ENCODE measurements at regions not wholly inside any gene's neighbourhood (a gene's known extent, or its start where the extent isn't known, plus 50 kb on each side); places are given as distances from the start of the nearest gene placed in this dataset.
"Not testable (repeated sequence)": the region's sequence is repeated elsewhere in the genome, so short reads cannot be mapped to it uniquely, and the experiment has no call there.

DNA sequence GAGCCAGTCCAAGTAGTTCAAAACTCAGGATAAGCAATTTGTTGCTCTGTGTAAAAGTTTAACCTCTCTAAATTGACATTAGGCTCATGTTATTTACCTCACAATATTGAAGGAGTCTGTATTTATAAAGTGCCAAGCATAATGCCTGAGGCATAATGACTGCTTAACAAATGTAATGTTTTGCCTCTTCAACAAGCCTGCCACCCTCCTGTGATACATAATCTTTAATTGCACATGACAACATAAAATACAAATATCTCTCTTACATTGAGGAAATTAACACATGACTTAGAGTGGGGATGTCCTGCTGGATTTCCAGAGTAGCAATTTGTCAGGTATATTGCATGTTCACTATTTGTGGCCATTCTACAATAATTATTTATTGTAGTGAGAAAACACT lies 469.2 kb upstream of the ANO5 start:
- no peak for DNase-seq

GRCh38 chr11:21727102-21727501 lies 465.8 kb upstream of the ANO5 start:
- DNase-seq, result no peak

DNA sequence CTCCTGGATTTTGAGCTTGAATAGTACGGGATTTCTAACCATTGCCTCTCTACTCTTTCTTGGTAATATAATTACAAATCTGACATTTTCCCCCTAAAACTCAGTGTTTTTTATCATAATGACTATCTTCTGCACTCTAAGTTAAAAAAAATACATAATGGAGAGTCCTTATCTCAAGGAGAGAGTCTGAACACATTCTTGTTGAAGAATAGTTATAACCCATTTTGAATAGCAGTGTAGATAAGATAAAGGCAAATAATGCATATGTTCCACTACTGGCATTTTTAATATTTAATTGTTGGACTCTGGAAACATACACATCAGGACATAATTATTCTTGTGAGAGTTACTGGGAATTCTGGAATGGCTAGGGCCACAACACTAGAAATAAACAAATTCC lies 456.5 kb upstream of the ANO5 start:
- no peak for DNase-seq

GRCh38 chr11:21752475-21753243 lies 440.2 kb upstream of the ANO5 start:
- not testable (repeated sequence) for DNase-seq

DNA sequence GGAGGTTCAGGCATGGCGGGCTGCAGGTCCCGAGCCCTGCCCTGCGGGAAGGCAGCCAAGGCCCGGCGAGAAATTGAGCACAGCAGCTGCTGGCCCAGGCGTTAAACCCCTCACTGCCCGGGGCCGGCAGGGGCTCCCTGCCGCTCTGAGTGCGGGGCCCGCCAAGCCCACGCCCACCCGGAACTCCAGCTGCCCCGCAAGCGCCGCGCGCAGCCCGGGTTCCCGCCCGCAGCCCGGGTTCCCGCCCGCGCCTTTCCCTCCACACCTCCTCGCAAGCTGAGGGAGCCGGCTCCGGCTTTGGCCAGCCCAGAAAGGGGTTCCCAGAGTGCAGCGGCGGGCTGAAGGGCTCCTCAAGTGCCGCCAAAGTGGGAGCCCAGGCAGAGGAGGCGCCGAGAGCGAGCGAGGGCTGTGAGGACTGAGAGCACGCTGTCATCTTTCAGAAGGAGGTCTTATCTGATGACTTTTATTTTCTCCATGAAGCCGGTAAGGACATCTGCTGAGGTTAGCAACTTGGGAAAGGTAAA lies 439.6 kb upstream of the ANO5 start:
- DNase-seq, result not testable (repeated sequence)

- no peak for DNase-seq
Measured at GRCh38 chr11:21761000-21761399, 431.9 kb upstream of the ANO5 start.

- DNase-seq, result no peak
Measured at GRCh38 chr11:21768388-21768787, 424.5 kb upstream of the ANO5 start.

DNA sequence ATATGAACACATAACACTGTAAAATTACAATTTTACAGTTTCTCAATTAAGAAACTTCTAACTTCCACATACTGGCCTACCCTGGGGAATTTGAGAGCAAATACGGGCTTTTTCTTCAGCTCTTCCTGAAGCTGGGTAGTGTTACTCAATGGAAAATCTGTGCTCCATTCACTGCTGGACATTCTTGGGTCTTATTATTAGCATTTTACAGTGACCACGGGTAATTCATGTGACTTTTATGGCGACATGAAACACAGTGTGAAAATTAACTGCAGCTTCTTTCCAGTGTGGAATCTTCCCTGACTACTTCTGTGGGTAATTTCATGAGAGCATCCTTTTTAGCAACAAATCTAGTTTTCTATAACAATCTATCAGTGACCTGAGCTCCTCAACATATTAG lies 423.7 kb upstream of the ANO5 start:
- no peak for DNase-seq

- no peak for DNase-seq
Measured at GRCh38 chr11:21771097-21771496, 421.8 kb upstream of the ANO5 start.

DNA sequence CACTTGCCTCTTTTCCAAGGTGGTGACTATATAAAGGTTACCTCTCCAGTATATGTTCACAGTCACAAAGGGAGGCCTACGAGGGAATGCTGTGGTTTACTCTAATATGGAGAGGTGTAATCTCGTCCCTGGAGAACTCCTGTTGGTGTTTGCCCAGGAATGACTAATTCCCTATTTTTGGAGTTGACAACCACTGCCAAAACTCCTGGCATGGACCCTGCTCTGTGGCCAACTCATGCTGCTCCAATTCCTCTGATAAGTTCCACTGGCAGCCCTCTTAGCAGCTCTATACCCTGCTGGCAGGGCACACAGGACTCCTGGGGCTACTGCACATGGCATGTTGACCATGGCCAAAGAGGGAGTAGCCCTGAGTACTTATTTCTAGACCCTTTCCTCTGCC lies 418.7 kb upstream of the ANO5 start:
- no peak for DNase-seq

GRCh38 chr11:21775911-21776310 lies 417.0 kb upstream of the ANO5 start:
- no peak for DNase-seq

DNA sequence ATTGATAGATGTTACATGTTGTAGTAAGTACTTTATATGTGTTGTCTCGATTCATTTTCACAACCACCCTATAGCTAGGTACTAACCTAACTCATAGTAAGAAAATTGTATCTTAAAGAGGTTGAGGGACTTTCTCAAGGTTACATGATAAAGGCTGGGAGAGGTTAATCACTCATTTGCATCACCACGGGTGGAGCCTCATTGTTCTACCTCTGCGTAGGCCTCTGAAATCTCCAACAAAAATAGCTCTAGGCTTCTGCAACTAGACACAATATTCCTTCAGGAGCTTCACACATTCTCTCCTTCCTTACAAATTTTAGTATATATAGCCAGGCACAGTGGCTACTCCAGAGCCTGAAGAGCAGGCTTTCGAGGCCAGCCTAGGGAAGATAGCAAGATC lies 408.9 kb upstream of the ANO5 start:
- DNase-seq, result no peak

DNA sequence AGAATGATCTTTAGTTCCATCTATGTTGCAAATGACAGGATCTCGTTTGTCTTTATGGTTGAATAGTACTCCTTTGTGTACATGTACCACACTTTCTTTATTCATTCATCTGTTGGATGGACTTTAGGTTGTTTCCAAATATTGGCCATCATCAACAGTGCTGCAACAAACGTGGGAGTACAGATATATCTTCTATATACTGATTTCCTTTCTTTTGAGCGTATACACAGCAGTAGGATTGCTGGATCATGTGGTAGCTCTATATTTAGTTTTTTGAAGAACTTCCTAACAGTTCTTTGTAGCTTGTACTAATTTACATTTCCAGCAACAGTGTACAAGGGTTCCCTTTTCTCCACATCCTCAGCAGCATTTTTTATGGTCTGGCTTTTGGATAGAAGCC lies 407.5 kb upstream of the ANO5 start:
- DNase-seq, result no peak

DNA sequence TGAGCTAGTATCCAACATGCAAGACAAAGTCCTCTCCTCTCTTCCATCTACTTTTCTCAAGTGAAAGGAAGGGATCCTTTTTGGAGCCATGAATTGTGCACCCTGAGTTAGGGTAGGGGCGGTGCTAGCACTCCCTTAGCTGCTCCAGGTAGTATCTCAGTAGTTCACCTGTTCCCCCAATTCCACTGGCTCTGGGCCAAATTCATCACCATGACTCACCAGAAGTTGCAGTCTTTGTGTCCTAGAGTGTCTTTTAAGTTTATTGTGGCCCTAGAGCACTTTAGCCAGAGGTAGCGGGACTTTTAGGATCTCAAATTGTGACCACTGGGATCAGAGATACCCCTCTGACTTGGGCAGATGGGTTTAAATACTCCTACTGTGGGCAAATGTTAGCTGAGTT lies 398.6 kb upstream of the ANO5 start:
- no peak for DNase-seq

DNA sequence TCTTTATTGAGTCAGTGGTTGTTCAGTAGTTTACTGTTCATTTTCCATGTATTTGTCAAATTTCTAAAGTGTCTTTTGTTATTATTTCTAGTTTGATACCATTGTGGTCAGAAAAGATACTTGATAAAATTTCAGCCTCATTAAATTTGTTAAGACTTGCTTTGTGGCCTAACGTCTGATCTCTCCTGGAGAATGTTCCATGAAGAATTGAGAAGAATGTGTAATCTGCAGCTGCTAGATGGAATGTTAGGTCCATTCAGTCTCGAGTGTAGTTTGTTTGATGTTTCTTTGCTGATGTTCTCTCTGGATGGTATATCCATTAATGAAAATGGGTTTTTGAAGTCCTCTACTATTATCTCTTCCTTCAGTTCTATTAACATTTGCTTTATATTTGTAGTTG lies 394.7 kb upstream of the ANO5 start:
- no peak for DNase-seq

GRCh38 chr11:21804523-21804922 lies 388.4 kb upstream of the ANO5 start:
- DNase-seq, result not testable (repeated sequence)

DNA sequence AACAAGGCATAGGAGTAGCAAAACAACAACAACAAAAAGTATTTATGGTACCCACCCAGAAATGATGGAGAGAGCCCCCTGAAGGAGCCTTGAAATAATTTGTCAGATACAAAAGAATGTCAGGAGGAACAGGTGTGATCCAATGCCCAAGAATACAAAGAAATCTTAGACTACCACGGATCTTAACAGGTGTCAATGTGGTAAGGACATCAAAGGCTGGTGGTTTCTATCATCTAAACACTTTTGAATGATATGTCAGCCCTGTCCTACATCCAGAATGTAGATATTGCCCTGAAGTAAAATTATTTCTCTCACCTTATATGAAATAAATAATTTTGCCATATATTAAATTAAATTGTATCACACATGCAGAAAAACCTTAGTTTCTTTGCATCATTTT lies 386.4 kb upstream of the ANO5 start:
- DNase-seq, result no peak

DNA sequence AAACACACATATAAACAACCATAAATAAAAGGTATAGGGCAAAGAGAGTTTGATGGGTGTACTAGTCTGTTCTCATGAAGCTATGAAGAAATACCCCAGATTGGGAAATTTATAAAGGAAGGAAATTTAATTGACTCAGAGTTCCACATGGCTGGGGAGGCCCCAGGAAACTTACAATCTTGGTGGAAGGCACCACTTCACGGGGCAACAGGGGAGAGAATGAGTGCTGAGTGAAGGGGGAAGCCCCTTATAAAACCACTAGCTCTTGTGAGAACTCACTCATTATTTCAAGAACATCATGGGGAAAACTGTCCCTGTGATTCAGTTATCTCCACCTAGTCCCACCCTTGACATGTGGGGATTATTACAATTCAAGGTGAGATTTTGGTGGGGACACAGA lies 385.9 kb upstream of the ANO5 start:
- no peak for DNase-seq

- DNase-seq, result no peak
Measured at GRCh38 chr11:21807350-21807749, 385.5 kb upstream of the ANO5 start.

- DNase-seq, result no peak
Measured at GRCh38 chr11:21810650-21811049, 382.2 kb upstream of the ANO5 start.

DNA sequence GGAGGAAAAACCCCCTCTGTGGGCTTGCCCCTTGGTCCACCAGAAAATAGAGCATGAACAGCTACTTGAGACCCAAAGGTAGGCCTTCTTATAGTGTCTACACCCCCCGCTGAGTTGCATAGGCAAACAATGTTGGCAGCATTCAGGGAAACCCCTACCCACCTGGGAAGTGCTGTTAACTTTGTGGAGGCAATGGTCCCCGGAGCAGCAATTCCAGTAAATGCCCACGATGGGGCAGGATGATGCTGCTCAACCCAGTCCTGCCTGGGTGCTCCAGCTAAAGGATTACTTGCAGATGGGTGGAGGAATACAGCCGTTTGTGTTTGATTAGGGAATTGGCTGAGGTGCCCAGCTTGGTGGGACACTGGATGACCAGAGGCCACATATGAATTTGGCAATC lies 381.3 kb upstream of the ANO5 start:
- no peak for DNase-seq

- no peak for DNase-seq
Measured at GRCh38 chr11:21814169-21814568, 378.7 kb upstream of the ANO5 start.

DNA sequence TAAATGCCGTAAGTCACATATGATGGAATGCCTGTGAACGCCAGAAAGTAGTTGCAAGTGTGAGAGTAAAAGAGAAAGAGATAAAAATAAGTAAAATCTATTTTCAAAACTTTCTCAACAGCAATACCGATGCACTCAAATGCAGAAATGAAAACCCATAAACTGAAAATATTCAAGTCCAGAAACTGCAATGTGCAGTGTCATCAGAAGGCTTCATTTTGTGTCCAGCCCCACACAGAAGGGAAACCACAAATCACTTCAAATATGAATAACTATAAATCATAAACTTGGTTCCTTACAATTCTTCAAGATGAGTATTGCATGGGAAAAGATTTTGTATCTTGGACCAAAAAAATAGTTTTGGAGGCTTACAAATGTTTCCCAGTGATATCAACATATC lies 375.2 kb upstream of the ANO5 start:
- no peak for DNase-seq

- DNase-seq, result no peak
Measured at GRCh38 chr11:21820176-21820575, 372.7 kb upstream of the ANO5 start.

Data from muscle of arm (tissue), 1 donor.